ENCODE measurements at regions not wholly inside any gene's neighbourhood (a gene's known extent, or its start where the extent isn't known, plus 50 kb on each side); places are given as distances from the start of the nearest gene placed in this dataset.
"Not testable (repeated sequence)": the region's sequence is repeated elsewhere in the genome, so short reads cannot be mapped to it uniquely, and the experiment has no call there.

GRCh38 chr3:103210583-103210982, 775.8 kb downstream of the ZPLD1 start:
- DNase-seq = no peak

- no peak for DNase-seq
Observed at GRCh38 chr3:103218146-103218545, 783.3 kb downstream of the ZPLD1 start.

- no peak for DNase-seq
Observed at GRCh38 chr3:103218793-103219192, 784.0 kb downstream of the ZPLD1 start.

GRCh38 chr3:103227651-103228050, 792.8 kb downstream of the ZPLD1 start:
- DNase-seq = no peak

- DNase-seq = no peak
Observed at GRCh38 chr3:103247459-103247858, 812.6 kb downstream of the ZPLD1 start.

- not testable (repeated sequence) for DNase-seq
Observed at GRCh38 chr3:103254827-103255226, 820.0 kb downstream of the ZPLD1 start.

GRCh38 chr3:103269287-103269686, 834.5 kb downstream of the ZPLD1 start:
- DNase-seq = no peak

GRCh38 chr3:103271575-103271974, 836.8 kb downstream of the ZPLD1 start:
- no peak for DNase-seq

- DNase-seq = no peak
Observed at GRCh38 chr3:103295974-103296570, 861.3 kb downstream of the ZPLD1 start.

- not testable (repeated sequence) for DNase-seq
Observed at GRCh38 chr3:103297502-103297901, 862.7 kb downstream of the ZPLD1 start.

- DNase-seq = no peak
Observed at GRCh38 chr3:103306104-103306503, 871.3 kb downstream of the ZPLD1 start.

GRCh38 chr3:103308921-103309320, 874.1 kb downstream of the ZPLD1 start:
- DNase-seq = no peak

GRCh38 chr3:103319912-103320311, 885.1 kb downstream of the ZPLD1 start:
- DNase-seq = no peak

GRCh38 chr3:103337179-103337845, 902.5 kb downstream of the ZPLD1 start:
- DNase-seq = no peak

GRCh38 chr3:103341078-103341606, 906.3 kb downstream of the ZPLD1 start:
- DNase-seq = no peak

GRCh38 chr3:103342205-103342731, 907.5 kb downstream of the ZPLD1 start:
- DNase-seq = no peak

- no peak for DNase-seq
Observed at GRCh38 chr3:103349760-103350159, 914.9 kb downstream of the ZPLD1 start.

GRCh38 chr3:103365467-103365866, 930.7 kb downstream of the ZPLD1 start:
- DNase-seq = no peak

GRCh38 chr3:103367481-103367880, 932.7 kb downstream of the ZPLD1 start:
- no peak for DNase-seq

- no peak for DNase-seq
Observed at GRCh38 chr3:103371411-103371810, 936.6 kb downstream of the ZPLD1 start.

GRCh38 chr3:103372031-103372430, 937.2 kb downstream of the ZPLD1 start:
- no peak for DNase-seq

GRCh38 chr3:103380391-103380790, 945.6 kb downstream of the ZPLD1 start:
- DNase-seq = no peak

- no peak for DNase-seq
Observed at GRCh38 chr3:103381296-103382079, 946.7 kb downstream of the ZPLD1 start.
